ENCODE measurements at regions not wholly inside any gene's neighbourhood (a gene's known extent, or its start where the extent isn't known, plus 50 kb on each side); places are given as distances from the start of the nearest gene placed in this dataset.

GRCh38 chr17:71163813-71164122, 957.1 kb upstream of the SOX9 start:
- Mint-ChIP-seq H3K9me3 (ENCODE audit: insufficient read depth) (no peaks in the 10 kb centered on the region), H3K4me3 (no peak overlapping the region), H3K27me3 (no peaks in the 10 kb centered on the region), H3K27ac (no peak overlapping the region), H3K4me1 (no peaks in the 10 kb centered on the region)
- ChIA-PET POLR2A (no interaction called here), CTCF (no interaction called here)
- H2AFZ ChIP-seq (ENCODE audit: insufficient read depth, low read depth, low read length, poor library complexity, severe bottlenecking), result no peak overlapping the region
- no peak overlapping the region for H3K9ac ChIP-seq (ENCODE audit: low read length)
- DNase-seq (no peak), ATAC-seq (ENCODE audit: low read depth) (no peak)
- H3K36me3 ChIP-seq (replicated peaks in 1 of 2; ENCODE audit: control extremely low read depth in 1 of 2, control insufficient read depth in 1 of 2, extremely low read depth in 1 of 2, insufficient read depth in 2 of 2, low read length in 1 of 2), result no peaks in the 10 kb centered on the region
- 95% methylated on average over 5 of the region's 8 CpGs for WGBS (ENCODE audit: insufficient coverage)
- intact Hi-C loops (cut with micrococcal nuclease), result no loop called here
- H4K20me1 ChIP-seq (ENCODE audit: control insufficient read depth, insufficient read depth, low read length, poor library complexity, severe bottlenecking), result no peaks in the 10 kb centered on the region
- H3K9me3 ChIP-seq (ENCODE audit: control extremely low read depth in 1 of 3, control insufficient read depth in 2 of 3, insufficient read depth in 1 of 3, low read length in 2 of 3), result peaks cover 0 to 2% (median 0%) of the 10 kb centered on the region in 3 donors
- H3K27me3 ChIP-seq (replicated peaks in 1 of 4; ENCODE audit: control extremely low read depth in 1 of 4, control insufficient read depth in 3 of 4, insufficient read depth in 4 of 4, low read length in 3 of 4), result no peaks in the 10 kb centered on the region
- H3K4me1 ChIP-seq (ENCODE audit: control insufficient read depth in 2 of 2, insufficient read depth in 2 of 2, low read length in 2 of 2), result no peaks in the 10 kb centered on the region
- no peaks in the 10 kb centered on the region for H3K79me2 ChIP-seq (ENCODE audit: control insufficient read depth, insufficient read depth, low read length)
- H3K4me2 ChIP-seq (replicated peaks; ENCODE audit: low read depth, low read length, poor library complexity, severe bottlenecking), result no peak overlapping the region
- no peak overlapping the region for H3K27ac ChIP-seq (ENCODE audit: low read length in 2 of 2)
- no peak overlapping the region for H3K4me3 ChIP-seq (ENCODE audit: control extremely low read depth in 1 of 5, extremely low read depth in 1 of 5, insufficient read depth in 1 of 5, low read depth in 2 of 5, low read length in 4 of 5)
- TF ChIP-seq EZH2 (IDR thresholded peaks at IDR 0.05; ENCODE audit: borderline replicate concordance, insufficient read depth, low read depth, low read length, poor library complexity, severe bottlenecking), result no peak
- TF ChIP-seq CTCF (IDR thresholded peaks at IDR 0.05), result no peak

- 80% methylated on average over 2 of the region's 3 CpGs for WGBS (ENCODE audit: insufficient coverage)
- CTCF ChIA-PET, result no interaction called here
- ATAC-seq (ENCODE audit: low read depth) (no peak), DNase-seq (no peak)
- Histone ChIP-seq H3K79me2 (ENCODE audit: control insufficient read depth, insufficient read depth, low read length) (no peaks in the 10 kb centered on the region), H3K9ac (ENCODE audit: low read length) (no peak overlapping the region), H3K4me3 (ENCODE audit: control extremely low read depth in 1 of 5, extremely low read depth in 1 of 5, insufficient read depth in 1 of 5, low read depth in 2 of 5, low read length in 4 of 5) (no peak overlapping the region), H3K9me3 (ENCODE audit: control extremely low read depth in 1 of 3, control insufficient read depth in 2 of 3, insufficient read depth in 1 of 3, low read length in 2 of 3) (peaks cover 0 to 2% (median 0%) of the 10 kb centered on the region in 3 donors), H3K36me3 (replicated peaks in 1 of 2; ENCODE audit: control extremely low read depth in 1 of 2, control insufficient read depth in 1 of 2, extremely low read depth in 1 of 2, insufficient read depth in 2 of 2, low read length in 1 of 2) (no peaks in the 10 kb centered on the region), H2AFZ (ENCODE audit: insufficient read depth, low read depth, low read length, poor library complexity, severe bottlenecking) (no peak overlapping the region), H3K4me1 (ENCODE audit: control insufficient read depth in 2 of 2, insufficient read depth in 2 of 2, low read length in 2 of 2) (no peaks in the 10 kb centered on the region), H3K4me2 (replicated peaks; ENCODE audit: low read depth, low read length, poor library complexity, severe bottlenecking) (no peak overlapping the region), H3K27me3 (replicated peaks in 1 of 4; ENCODE audit: control extremely low read depth in 1 of 4, control insufficient read depth in 3 of 4, insufficient read depth in 4 of 4, low read length in 3 of 4) (no peaks in the 10 kb centered on the region), H3K27ac (ENCODE audit: low read length in 2 of 2) (no peak overlapping the region), H4K20me1 (ENCODE audit: control insufficient read depth, insufficient read depth, low read length, poor library complexity, severe bottlenecking) (no peaks in the 10 kb centered on the region)
- TF ChIP-seq EZH2 (IDR thresholded peaks at IDR 0.05; ENCODE audit: borderline replicate concordance, insufficient read depth, low read depth, low read length, poor library complexity, severe bottlenecking) (no peak), CTCF (IDR thresholded peaks at IDR 0.05) (no peak)
- POLR2A ChIA-PET, result no interaction called here
- Mint-ChIP-seq H3K27ac (no peak overlapping the region), H3K9me3 (ENCODE audit: insufficient read depth) (no peaks in the 10 kb centered on the region), H3K27me3 (no peaks in the 10 kb centered on the region), H3K4me3 (no peak overlapping the region), H3K4me1 (no peaks in the 10 kb centered on the region)
- intact Hi-C loops (cut with micrococcal nuclease), result no loop called here
Measured at GRCh38 chr17:71164561-71164960, 956.3 kb upstream of the SOX9 start.

All from B cell (primary cell).